GM12873 (cell line): ENCODE measurements at regions not wholly inside any gene's neighbourhood (a gene's known extent, or its start where the extent isn't known, plus 50 kb on each side); places are given as distances from the start of the nearest gene placed in this dataset.

Source experiments
- TF ChIP-seq, protein P1 (sequence below): IDR thresholded peaks from 2 replicates; pipeline ENCODE4 v1.5.1; 2012; ENCODE audit warnings: low read depth, mild to moderate bottlenecking, moderate library complexity, low read length, control low read depth; ENCODE audit not compliant: insufficient read depth; ENCODE audit errors: missing control alignments

- TF ChIP-seq, protein P1, sequence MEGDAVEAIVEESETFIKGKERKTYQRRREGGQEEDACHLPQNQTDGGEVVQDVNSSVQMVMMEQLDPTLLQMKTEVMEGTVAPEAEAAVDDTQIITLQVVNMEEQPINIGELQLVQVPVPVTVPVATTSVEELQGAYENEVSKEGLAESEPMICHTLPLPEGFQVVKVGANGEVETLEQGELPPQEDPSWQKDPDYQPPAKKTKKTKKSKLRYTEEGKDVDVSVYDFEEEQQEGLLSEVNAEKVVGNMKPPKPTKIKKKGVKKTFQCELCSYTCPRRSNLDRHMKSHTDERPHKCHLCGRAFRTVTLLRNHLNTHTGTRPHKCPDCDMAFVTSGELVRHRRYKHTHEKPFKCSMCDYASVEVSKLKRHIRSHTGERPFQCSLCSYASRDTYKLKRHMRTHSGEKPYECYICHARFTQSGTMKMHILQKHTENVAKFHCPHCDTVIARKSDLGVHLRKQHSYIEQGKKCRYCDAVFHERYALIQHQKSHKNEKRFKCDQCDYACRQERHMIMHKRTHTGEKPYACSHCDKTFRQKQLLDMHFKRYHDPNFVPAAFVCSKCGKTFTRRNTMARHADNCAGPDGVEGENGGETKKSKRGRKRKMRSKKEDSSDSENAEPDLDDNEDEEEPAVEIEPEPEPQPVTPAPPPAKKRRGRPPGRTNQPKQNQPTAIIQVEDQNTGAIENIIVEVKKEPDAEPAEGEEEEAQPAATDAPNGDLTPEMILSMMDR, result no peak
Measured at GRCh38 chr13:97135883-97136282, 86.2 kb upstream of the MBNL2 start.

GRCh38 chr13:97136418-97136817, 85.7 kb upstream of the MBNL2 start:
- TF ChIP-seq, protein P1, result no peak

DNA sequence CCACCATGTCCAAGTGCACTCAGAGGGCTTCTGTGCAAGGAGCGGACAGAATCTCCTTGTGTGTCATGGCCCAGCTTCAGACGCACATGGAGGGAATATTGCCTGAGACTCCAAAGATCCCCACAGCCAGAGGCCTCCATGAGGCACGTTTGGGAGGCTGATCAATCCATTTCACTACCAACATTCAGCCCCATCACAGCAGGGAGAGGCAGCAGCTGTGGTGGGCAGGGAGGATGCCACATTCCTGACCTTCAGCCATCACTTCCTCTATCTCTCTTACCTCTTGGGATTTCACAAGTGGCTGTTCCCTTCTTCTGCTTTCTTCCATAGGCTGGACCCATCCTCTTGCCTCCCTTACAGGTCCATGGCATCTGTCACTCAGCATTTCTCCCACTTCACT, 82.4 kb upstream of the MBNL2 start:
- TF ChIP-seq, protein P1, result no peak

DNA sequence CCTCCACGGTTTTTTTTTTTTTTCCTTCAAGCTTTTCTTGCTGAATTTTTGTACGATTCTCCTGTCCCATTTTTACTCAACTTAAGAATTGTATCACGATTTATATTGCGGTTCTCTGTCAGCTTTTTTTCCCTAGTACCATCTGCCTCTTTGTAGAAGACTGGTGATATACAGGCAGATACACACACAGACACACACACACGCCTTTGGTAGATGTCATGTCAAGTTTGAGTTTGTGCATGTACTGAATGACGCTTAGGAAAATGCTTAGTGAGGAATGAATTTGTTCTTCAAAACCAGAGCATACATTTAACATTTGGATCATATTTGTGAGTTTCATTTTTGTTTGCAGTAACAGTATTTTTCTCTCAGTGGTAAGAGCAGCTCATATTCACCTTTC, 82.0 kb upstream of the MBNL2 start:
- TF ChIP-seq, protein P1, result no peak

GRCh38 chr13:97140611-97141010, 81.5 kb upstream of the MBNL2 start:
- TF ChIP-seq, protein P1, result no peak

DNA sequence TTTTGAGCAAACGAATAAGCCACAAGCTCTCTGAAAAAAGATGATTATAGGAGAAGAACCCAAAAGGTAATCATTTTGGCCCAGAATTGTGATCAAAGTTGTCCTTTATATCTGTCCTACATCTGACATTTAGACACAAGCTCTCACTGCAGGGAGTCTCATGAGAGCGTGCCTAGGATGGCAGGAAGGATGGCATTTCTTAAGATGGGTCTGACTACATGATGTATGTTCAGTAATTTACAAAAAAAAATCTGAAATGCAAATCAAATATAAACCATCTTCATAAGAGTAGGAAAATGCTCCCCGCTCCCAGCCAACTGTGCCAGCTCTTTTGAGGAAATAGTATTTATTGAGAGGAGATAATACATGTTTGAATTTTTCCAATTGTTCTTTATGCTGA, 81.0 kb upstream of the MBNL2 start:
- TF ChIP-seq, protein P1, result no peak

- TF ChIP-seq, protein P1, result no peak
Measured at GRCh38 chr13:97141564-97142005, 80.5 kb upstream of the MBNL2 start.
